ENCODE measurements at regions not wholly inside any gene's neighbourhood (a gene's known extent, or its start where the extent isn't known, plus 50 kb on each side); places are given as distances from the start of the nearest gene placed in this dataset.

GRCh38 chr1:229110986-229111385 is 159.9 kb upstream of the RAB4A start:
- TF ChIP-seq CTCF (conservative IDR thresholded peaks at IDR 0.05) (no peak), ZFX (IDR thresholded peaks at IDR 0.05) (no peak)

Measured in C4-2B (cell line).